SH-SY5Y (cell line): ENCODE measurements at regions not wholly inside any gene's neighbourhood (a gene's known extent, or its start where the extent isn't known, plus 50 kb on each side); places are given as distances from the start of the nearest gene placed in this dataset.

Source experiments
- GATA2 ChIP-seq: IDR thresholded peaks from 2 replicates; pipeline ENCODE4 v1.6.1; 2011; ENCODE audit warnings: mild to moderate bottlenecking, low read depth, low read length
- GATA3 ChIP-seq: IDR thresholded peaks from 2 replicates; pipeline ENCODE4 v1.6.1; 2011; ENCODE audit warnings: low read depth, mild to moderate bottlenecking, low read length, moderate library complexity

DNA sequence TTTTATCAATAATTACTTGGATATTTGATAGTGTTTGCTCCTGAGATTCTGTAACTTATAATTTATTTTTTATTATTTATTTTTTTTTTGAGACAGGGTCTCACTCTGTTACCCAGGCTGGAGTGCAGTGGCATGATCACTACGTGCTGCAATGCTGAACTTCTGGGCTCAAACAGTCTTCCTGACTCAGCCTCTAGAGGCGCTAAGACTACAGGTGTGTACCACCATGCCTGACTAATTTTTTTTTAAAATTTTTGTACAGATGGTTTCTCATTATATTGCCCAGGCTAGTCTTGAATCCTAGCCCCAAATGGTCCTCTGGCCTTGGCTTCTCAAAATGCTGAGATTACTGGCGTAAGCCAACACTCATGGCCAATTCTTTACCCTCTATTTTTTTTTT lies 845.5 kb upstream of the ADGRL4 start:
- TF ChIP-seq GATA2: no peak
- no peak for TF ChIP-seq GATA3

DNA sequence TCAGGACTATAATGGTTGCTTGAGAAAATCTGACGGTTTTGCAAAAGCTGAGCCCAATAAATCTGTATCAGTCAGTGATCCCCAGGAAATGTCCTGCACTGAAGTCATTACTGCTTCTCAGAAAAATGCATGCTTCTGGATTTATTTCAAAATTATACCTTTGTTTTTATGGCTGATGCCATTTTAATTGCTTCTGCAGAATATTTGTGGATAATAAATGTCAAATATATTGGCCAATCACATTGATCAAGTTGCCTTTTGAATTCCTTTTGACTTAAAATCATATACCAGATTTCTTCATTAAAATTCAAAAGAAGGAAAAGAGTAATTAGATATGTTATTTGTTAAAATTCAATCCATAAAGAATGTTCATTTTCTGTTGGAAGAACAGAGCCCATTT lies 842.9 kb upstream of the ADGRL4 start:
- TF ChIP-seq GATA3 (no peak), GATA2 (no peak)

DNA sequence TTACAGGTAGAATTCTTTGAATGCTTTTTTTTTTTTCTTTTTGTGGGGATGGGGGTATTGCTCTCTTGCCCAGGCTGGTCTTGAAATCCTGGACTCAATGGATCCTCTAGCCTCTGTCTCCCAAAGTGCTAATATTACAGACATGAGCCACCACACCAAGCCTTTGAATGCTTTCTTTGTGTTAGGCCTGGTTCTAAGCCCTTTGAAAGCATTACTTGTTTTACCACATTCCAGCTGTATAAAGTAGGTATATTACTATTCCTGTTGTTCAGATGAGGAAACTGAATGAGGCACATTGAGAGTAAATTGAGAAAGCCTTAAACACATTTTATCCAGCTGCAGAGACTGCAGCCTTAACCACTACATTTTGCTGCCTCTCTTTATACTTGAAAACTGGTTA lies 841.8 kb upstream of the ADGRL4 start:
- TF ChIP-seq GATA3 (no peak), GATA2 (no peak)

GRCh38 chr1:79847700-79848099 lies 841.2 kb upstream of the ADGRL4 start:
- TF ChIP-seq GATA3: no peak
- TF ChIP-seq GATA2: no peak

DNA sequence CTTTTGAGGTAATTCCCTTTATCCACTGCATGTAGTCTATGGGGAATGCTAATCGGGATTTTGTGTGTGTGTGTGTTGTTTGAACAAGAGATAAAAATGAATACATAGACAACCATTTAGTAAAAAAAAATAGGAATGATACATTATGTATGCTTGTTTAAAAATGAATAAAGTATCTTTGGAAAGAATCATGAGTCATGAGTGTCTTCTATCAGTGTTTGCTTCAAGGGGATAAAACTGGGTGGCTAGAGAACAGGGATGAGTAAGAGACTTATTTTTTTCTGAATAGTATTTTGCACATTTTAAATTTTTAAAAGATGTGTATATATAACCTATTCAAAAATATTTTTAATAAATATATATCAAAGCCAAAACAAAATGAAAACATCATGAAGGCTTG lies 839.4 kb upstream of the ADGRL4 start:
- no peak for TF ChIP-seq GATA3
- no peak for TF ChIP-seq GATA2

DNA sequence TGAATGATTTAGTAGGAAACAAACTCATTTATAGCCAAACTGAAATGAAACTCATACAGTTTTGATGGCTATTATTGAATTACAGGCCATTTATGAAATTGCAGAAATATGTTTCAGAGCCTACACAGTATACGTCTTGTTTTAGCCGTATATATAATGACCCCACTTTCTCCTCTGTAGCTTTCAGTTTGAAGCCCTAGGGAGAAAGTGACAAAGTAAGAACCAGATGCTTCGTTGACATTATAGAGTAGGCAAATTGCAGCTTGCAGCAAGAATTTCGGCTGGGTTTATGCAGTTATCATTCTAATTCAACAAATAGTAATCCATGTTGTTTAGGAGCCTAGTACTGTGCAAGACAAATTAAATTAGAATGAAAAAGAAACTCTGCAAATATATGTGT lies 836.3 kb upstream of the ADGRL4 start:
- TF ChIP-seq GATA2 (no peak), GATA3 (no peak)

DNA sequence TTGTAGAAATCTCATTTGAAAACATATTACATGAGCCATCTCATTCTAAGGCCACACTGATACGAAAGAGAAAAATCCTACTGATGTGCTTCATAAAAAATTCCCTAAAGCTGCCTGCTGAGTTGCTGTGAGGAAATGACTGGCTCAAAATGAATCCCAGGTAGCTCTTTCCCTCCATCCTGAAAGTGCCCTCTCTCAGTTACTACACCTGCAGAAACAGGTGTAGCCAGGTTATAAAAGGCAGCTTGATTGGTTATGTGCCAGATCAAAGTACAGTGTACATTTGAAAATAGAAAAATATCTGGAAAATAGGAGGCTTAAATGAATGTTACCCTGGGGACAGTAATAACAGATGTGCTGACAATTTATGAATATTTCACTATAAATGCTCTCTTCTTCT lies 833.4 kb upstream of the ADGRL4 start:
- no peak for TF ChIP-seq GATA2
- TF ChIP-seq GATA3: no peak

- TF ChIP-seq GATA3: no peak
- TF ChIP-seq GATA2: no peak
These were observed 820.9 kb upstream of the ADGRL4 start for GRCh38 chr1:79827446-79827845.

DNA sequence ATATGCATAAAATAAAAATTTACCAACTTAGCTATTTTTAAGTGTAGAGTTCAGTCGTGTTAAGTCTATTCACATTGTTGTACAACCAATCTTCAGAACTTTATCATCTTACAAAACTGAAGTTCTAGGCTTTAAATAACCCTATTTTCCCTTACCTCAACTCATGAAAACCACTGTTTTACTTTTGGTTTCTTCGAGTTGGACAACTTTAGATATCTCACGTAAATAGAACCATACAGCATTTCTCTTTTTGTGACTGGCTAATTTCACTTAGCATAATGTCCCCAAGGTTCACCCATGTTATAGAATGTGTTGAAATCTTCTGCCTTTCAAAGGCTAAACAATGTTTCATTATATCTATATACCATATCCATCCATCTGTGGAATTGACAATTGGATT lies 819.0 kb upstream of the ADGRL4 start:
- TF ChIP-seq GATA3 (no peak), GATA2 (no peak)

DNA sequence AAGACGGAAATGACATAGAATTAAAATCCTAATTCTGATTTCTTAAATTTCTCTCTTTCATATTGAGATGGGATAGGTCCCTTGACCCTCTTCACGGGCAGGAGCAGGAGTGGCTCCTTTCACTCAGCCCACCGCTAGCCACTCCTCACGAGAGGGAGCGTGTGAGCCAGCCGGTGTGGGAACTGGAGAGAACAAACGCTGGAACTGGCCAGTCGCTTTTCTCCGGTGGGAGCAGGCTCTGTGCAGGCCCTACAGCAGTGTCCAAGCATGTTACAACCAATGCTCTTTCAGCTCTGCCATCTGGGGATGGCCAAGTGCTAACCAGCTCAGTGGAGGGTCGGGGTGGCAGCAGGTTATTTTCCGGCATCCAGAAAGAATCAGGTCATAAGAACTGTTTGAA lies 815.5 kb upstream of the ADGRL4 start:
- no peak for TF ChIP-seq GATA3
- no peak for TF ChIP-seq GATA2

DNA sequence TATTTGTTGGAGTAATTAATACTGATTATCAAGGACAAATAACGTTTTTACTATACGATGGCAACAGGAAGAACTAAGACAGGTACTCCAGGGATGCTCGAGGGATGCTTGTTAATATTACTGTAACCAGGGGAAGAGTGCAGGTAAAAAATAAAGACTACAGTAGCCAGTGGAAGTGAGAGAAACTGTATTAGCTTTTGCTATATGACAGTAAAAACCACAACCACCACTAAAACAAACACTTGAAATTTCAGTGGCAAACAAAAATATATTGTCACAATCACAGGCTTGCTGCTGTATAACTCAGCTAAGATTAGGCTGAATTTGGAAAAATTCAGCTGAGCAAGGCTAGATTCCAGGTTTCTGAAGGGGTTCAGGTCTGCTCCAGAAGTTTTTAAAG lies 812.6 kb upstream of the ADGRL4 start:
- TF ChIP-seq GATA3 (no peak), GATA2 (no peak)

GRCh38 chr1:79817031-79817560 lies 810.6 kb upstream of the ADGRL4 start:
- TF ChIP-seq GATA3 (no peak), GATA2 (no peak)

GRCh38 chr1:79815115-79815514 lies 808.6 kb upstream of the ADGRL4 start:
- TF ChIP-seq GATA2 (no peak), GATA3 (no peak)

- TF ChIP-seq GATA3: no peak
- no peak for TF ChIP-seq GATA2
These were observed 804.6 kb upstream of the ADGRL4 start for GRCh38 chr1:79811173-79811572.

GRCh38 chr1:79808816-79809475 lies 802.4 kb upstream of the ADGRL4 start:
- TF ChIP-seq GATA2 (no peak), GATA3 (no peak)

- TF ChIP-seq GATA2 (no peak), GATA3 (no peak)
These were observed 801.3 kb upstream of the ADGRL4 start for GRCh38 chr1:79807816-79808215.
